HUES6 (cell line): ENCODE measurements at regions not wholly inside any gene's neighbourhood (a gene's known extent, or its start where the extent isn't known, plus 50 kb on each side); places are given as distances from the start of the nearest gene placed in this dataset.
"Not testable (repeated sequence)": the region's sequence is repeated elsewhere in the genome, so short reads cannot be mapped to it uniquely, and the experiment has no call there.

ENCODE experiments used
- H3K27ac ChIP-seq: 2 replicates; pipeline ENCODE4 v1.7.0; 2013; ENCODE audit warnings: low read depth, mild to moderate bottlenecking, low read length, inconsistent platforms
- H3K27me3 ChIP-seq: 2 replicates; pipeline ENCODE4 v1.6.1; 2013; ENCODE audit warnings: low read length; ENCODE audit not compliant: control insufficient read depth, insufficient read depth
- H3K36me3 ChIP-seq: 2 replicates; pipeline ENCODE4 v1.6.1; 2013; ENCODE audit warnings: low read length; ENCODE audit not compliant: control insufficient read depth, insufficient read depth
- H3K4me1 ChIP-seq: 2 replicates; pipeline ENCODE4 v1.6.1; 2013; ENCODE audit warnings: low read length; ENCODE audit not compliant: control insufficient read depth, insufficient read depth
- H3K4me3 ChIP-seq: 2 replicates; pipeline ENCODE4 v1.5.1; 2013; ENCODE audit warnings: low read depth, low read length
- H3K9ac ChIP-seq: one replicate; pipeline ENCODE4 v1.6.1; 2013; ENCODE audit warnings: mild to moderate bottlenecking, low read length
- H3K9me3 ChIP-seq: 2 replicates; pipeline ENCODE4 v1.6.1; 2013; ENCODE audit warnings: low read depth, low read length; ENCODE audit not compliant: control insufficient read depth, insufficient read depth

DNA sequence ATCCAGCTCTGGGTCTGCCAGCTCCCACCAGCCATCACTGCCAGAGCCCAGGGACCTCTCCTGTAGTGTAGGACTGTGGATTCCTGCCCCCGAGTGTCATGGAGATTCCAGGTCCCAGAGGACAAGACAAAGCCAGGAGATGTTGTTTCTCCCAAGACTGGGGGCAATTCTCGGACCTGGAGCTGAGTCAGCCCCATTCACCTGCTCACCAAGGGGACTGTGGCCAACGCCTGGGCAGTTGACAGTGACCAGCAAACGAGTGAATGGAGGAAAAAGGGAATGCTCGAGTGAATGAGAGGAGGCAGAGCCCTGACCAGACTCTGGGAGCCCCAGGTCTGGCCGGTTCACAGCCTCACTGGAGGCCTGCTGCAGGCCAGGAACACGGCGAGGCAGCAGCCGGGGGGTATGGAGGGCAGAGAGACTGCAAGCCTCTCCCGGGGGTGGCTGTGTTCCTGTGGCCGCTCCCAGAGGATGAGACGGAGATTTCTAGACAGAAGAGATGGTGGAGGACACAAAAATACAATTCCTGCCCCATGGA lies 61.3 kb upstream of the PRR5 start:
- H3K9ac ChIP-seq, result no peak overlapping the region
- H3K9me3 ChIP-seq, result no peaks in the 10 kb centered on the region; the same call in 1 of the 2 replicates

DNA sequence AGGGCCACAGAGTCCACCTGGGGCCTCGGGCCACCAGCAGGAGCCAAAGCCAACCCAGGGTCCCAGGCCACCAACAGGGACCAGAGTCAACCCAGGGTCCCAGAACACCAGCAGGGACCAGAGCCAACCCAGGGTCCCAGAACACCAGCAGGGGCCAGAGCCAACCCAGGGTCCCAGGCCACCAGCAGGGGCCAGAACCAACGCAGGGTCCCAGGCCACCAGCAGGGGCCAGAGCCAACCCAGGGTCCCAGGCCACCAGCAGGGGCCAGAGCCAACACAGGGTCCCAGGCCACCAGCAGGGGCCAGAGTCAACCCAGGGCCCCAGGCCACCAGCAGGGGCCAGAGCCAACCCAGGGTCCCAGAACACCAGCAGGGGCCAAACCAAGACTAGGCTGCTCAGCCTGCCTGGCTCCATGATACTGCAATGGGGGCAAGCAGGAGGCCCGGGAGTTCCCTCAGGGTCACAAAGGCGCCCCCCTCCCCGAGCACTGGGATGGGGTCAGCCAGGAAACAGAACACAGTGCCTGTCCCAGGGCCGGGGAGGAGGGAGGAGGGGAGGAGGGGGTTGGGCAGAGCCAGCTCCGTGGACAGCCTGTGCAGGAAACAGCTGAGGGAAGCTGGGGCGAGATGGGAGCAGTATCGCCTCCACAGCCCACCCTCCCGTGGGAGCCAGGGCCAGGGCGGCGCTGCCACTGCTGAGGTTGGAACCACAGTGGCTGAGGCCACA lies 62.0 kb upstream of the PRR5 start:
- no peak overlapping the region for H3K9ac ChIP-seq
- no peaks in the 10 kb centered on the region for H3K4me1 ChIP-seq
- no peaks in the 10 kb centered on the region for H3K36me3 ChIP-seq
- H3K9me3 ChIP-seq, result no peaks in the 10 kb centered on the region; the same call in 1 of the 2 replicates
- H3K4me3 ChIP-seq, result no peak overlapping the region
- no peaks in the 10 kb centered on the region; the same call in 1 of the 2 replicates for H3K27me3 ChIP-seq
- no peak overlapping the region for H3K27ac ChIP-seq

More for the DNA sequence above, 61.3 kb upstream of the PRR5 start:
- no peaks in the 10 kb centered on the region for H3K36me3 ChIP-seq
- H3K4me3 ChIP-seq, result no peak overlapping the region
- H3K27ac ChIP-seq, result no peak overlapping the region
- H3K4me1 ChIP-seq, result no peaks in the 10 kb centered on the region
- no peaks in the 10 kb centered on the region; the same call in 1 of the 2 replicates for H3K27me3 ChIP-seq

GRCh38 chr22:44638971-44639760 lies 62.8 kb upstream of the PRR5 start:
- Histone ChIP-seq H3K4me3 (no peak overlapping the region), H3K27me3 (no peaks in the 10 kb centered on the region), H3K27ac (no peak overlapping the region), H3K4me1 (no peaks in the 10 kb centered on the region), H3K9ac (no peak overlapping the region), H3K36me3 (no peaks in the 10 kb centered on the region), H3K9me3 (no peaks in the 10 kb centered on the region)

DNA sequence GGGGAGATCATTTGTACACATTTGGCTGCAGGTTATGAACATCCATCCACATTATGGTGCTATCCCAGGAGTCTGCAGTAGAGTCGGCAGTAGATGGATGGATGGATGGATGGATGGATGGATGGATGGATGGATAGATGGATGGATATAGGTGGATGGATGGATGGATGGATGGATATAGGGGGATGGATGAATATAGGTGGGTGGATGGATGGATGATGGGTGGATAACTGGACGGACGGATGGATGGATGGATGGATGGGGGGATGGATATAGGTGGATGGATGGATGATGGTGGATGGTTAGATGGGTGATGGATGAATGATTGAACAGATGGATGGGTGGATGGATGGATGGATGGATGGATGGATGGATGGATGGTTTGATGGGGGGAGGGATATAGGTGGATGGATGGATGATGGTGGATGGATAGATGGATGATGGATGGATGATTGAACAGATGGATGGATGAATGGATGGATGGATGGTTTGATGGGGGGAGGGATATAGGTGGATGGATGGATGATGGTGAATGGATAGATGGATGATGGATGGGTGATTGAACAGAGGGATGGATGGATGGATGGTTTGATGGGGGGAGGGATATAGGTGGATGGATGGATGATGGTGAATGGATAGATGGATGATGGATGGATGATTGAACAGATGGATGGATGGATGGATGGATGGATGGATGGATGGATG lies 65.3 kb upstream of the PRR5 start:
- H3K4me1 ChIP-seq, H3K9ac ChIP-seq: not testable (repeated sequence)
- peaks cover 10% of the 10 kb centered on the region; the same call in 1 of the 2 replicates for H3K27me3 ChIP-seq

DNA sequence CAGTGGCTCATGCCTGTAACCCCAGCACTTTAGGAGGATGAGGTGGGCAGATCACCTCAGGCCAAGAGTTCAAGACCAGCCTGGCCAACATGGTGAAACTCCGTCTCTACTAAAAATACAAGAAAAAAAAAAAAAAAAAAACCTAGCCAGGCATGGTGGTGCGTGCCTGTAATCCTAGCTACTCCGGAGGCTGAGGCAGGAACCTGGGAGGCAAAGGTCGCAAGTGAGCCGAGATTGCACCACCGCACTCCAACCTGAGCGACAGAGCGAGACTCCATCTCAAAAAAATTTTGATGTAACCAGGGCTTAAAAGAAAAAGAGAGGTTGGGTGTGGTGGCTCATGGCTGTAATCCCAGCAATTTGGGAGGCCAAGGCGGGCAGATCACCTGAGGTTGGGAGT lies 66.4 kb upstream of the PRR5 start:
- not testable (repeated sequence) for H3K9ac ChIP-seq, H3K4me1 ChIP-seq, H3K27ac ChIP-seq, H3K9me3 ChIP-seq, H3K4me3 ChIP-seq, H3K36me3 ChIP-seq
- H3K27me3 ChIP-seq, result peaks cover 17% of the 10 kb centered on the region; the same call in 1 of the 2 replicates

More for the DNA sequence above, 65.3 kb upstream of the PRR5 start:
- H3K27ac ChIP-seq, H3K36me3 ChIP-seq, H3K9me3 ChIP-seq, H3K4me3 ChIP-seq: not testable (repeated sequence)

GRCh38 chr22:44634426-44635321 lies 67.3 kb upstream of the PRR5 start:
- no peaks in the 10 kb centered on the region for H3K9me3 ChIP-seq
- no peaks in the 10 kb centered on the region for H3K36me3 ChIP-seq
- H3K27ac ChIP-seq, result no peak overlapping the region
- H3K27me3 ChIP-seq, result peaks cover 26% of the 10 kb centered on the region
- H3K9ac ChIP-seq, result no peak overlapping the region
- H3K4me1 ChIP-seq, result no peaks in the 10 kb centered on the region
- no peak overlapping the region for H3K4me3 ChIP-seq

DNA sequence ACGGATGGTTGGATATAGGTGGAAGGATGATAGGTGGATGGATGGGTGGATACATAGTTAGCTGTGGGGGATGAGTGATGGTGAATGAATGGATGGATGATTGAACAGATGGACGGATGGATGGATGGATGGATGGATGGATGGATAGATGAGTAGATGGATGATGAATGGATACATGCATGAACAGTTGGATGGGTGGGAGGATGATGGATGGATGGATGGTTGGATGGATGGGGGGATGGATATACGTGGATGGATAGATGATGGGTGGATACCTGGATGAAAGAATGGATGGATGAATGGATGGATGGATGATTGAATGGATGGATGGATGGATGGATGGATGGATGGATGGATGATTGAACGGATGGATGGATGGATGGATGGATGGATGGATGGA lies 68.4 kb upstream of the PRR5 start:
- Histone ChIP-seq H3K9ac (no peak overlapping the region), H3K27ac (no peak overlapping the region), H3K4me1 (no peaks in the 10 kb centered on the region), H3K27me3 (peaks cover 35% of the 10 kb centered on the region), H3K36me3 (no peaks in the 10 kb centered on the region), H3K9me3 (no peaks in the 10 kb centered on the region), H3K4me3 (no peak overlapping the region)

- Histone ChIP-seq H3K36me3 (no peaks in the 10 kb centered on the region), H3K27me3 (peaks cover 44% of the 10 kb centered on the region), H3K9me3 (no peaks in the 10 kb centered on the region), H3K4me3 (no peak overlapping the region), H3K4me1 (no peaks in the 10 kb centered on the region), H3K9ac (no peak overlapping the region), H3K27ac (no peak overlapping the region)
These were observed 69.2 kb upstream of the PRR5 start for GRCh38 chr22:44632541-44633396.

- Histone ChIP-seq H3K4me3 (no peak overlapping the region), H3K9ac (no peak overlapping the region), H3K36me3 (no peaks in the 10 kb centered on the region), H3K27ac (no peak overlapping the region), H3K9me3 (no peaks in the 10 kb centered on the region), H3K4me1 (no peaks in the 10 kb centered on the region; the same call in 1 of the 2 replicates), H3K27me3 (peaks cover 63% of the 10 kb centered on the region)
These were observed 71.2 kb upstream of the PRR5 start for GRCh38 chr22:44630826-44631225.
